Osteocyte (in vitro differentiated cells): ENCODE measurements at regions not wholly inside any gene's neighbourhood (a gene's known extent, or its start where the extent isn't known, plus 50 kb on each side); places are given as distances from the start of the nearest gene placed in this dataset.

Source experiments
- DNase-seq: peaks from one replicate; pipeline ENCODE4 v3.0.0; 2021; ENCODE audit warnings: mixed read lengths; ENCODE audit not compliant: unreplicated experiment; ENCODE audit errors: extremely low spot score
- H3K27ac Mint-ChIP-seq: one replicate; pipeline ENCODE4 v1.8.0; 2021; ENCODE audit warnings: mild to moderate bottlenecking, mixed read lengths; ENCODE audit not compliant: unreplicated experiment
- H3K27me3 Mint-ChIP-seq: one replicate; pipeline ENCODE4 v1.8.0; 2021; ENCODE audit warnings: mixed read lengths; ENCODE audit not compliant: unreplicated experiment
- H3K36me3 Mint-ChIP-seq: one replicate; pipeline ENCODE4 v1.8.0; 2021; ENCODE audit warnings: mixed read lengths; ENCODE audit not compliant: unreplicated experiment
- H3K4me1 Mint-ChIP-seq: one replicate; pipeline ENCODE4 v1.8.0; 2021; ENCODE audit warnings: mixed read lengths; ENCODE audit not compliant: unreplicated experiment
- H3K4me3 Mint-ChIP-seq: one replicate; pipeline ENCODE4 v1.8.0; 2021; ENCODE audit warnings: mild to moderate bottlenecking, moderate library complexity, mixed read lengths; ENCODE audit not compliant: unreplicated experiment
- H3K9me3 Mint-ChIP-seq: one replicate; pipeline ENCODE4 v1.8.0; 2021; ENCODE audit warnings: mixed read lengths; ENCODE audit not compliant: unreplicated experiment
- TF ChIP-seq, protein P1 (sequence below): fragments of 200-600 bp; sonication (generic); IDR thresholded peaks from 2 replicates; pipeline ENCODE4 v1.5.0; 2021; ENCODE audit warnings: antibody characterized with exemption, mild to moderate bottlenecking, moderate library complexity

DNA sequence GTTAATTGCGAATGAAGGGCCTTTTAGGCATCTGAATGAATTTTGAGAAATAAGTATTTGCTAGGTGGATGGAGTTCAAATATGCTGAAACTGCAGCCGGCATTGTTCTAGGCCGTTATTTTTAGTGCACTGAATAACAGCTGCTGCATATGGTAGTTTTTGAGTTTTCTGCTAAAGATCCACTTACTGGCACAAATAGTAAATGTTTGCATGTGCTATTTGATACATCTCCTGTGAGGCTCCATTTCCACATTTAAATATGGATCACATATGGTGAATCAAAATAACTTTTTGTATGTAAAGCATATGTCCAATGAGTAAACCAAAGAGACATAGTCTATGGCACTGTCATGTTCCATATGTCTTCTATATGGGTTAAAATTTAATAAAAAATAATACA is 56.7 kb upstream of the CNTN4 start:
- no peak overlapping the region for H3K4me3 Mint-ChIP-seq
- H3K4me1 Mint-ChIP-seq: no peaks in the 10 kb centered on the region
- H3K27ac Mint-ChIP-seq: no peak overlapping the region
- no peaks in the 10 kb centered on the region for H3K36me3 Mint-ChIP-seq
- H3K9me3 Mint-ChIP-seq: no peaks in the 10 kb centered on the region
- DNase-seq: no peak
- TF ChIP-seq, protein P1, sequence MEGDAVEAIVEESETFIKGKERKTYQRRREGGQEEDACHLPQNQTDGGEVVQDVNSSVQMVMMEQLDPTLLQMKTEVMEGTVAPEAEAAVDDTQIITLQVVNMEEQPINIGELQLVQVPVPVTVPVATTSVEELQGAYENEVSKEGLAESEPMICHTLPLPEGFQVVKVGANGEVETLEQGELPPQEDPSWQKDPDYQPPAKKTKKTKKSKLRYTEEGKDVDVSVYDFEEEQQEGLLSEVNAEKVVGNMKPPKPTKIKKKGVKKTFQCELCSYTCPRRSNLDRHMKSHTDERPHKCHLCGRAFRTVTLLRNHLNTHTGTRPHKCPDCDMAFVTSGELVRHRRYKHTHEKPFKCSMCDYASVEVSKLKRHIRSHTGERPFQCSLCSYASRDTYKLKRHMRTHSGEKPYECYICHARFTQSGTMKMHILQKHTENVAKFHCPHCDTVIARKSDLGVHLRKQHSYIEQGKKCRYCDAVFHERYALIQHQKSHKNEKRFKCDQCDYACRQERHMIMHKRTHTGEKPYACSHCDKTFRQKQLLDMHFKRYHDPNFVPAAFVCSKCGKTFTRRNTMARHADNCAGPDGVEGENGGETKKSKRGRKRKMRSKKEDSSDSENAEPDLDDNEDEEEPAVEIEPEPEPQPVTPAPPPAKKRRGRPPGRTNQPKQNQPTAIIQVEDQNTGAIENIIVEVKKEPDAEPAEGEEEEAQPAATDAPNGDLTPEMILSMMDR: no peak
- H3K27me3 Mint-ChIP-seq: no peaks in the 10 kb centered on the region
